ENCODE measurements at regions not wholly inside any gene's neighbourhood (a gene's known extent, or its start where the extent isn't known, plus 50 kb on each side); places are given as distances from the start of the nearest gene placed in this dataset.

DNA sequence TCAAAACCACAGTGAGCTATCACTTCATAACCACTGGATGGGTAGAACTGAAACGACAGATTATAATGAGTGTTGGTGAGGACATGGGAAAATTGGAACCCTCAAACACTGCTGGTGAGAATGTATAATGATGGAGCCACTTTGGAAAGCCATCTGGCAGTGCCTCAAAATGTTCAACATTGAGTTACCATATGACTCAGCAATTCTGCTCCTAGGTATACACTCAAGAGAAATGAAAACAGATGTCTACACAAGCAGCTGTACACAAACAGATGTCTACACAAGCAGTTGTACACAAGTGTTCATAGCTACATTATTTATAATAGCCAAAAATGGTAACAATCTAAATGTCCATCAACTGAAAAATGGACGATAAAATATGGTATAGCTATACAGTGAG lies 143.9 kb downstream of the PDGFRA start:
- H3K4me3 ChIP-seq (replicated peaks in 1 of 2; ENCODE audit: low read depth in 2 of 2, low read length in 2 of 2), result no peak overlapping the region
- DNase-seq (ENCODE audit: low read depth in 2 of 2), result no peak
- no peak for TF ChIP-seq CTCF (IDR thresholded peaks at IDR 0.05; ENCODE audit: low read depth, low read length)

DNA sequence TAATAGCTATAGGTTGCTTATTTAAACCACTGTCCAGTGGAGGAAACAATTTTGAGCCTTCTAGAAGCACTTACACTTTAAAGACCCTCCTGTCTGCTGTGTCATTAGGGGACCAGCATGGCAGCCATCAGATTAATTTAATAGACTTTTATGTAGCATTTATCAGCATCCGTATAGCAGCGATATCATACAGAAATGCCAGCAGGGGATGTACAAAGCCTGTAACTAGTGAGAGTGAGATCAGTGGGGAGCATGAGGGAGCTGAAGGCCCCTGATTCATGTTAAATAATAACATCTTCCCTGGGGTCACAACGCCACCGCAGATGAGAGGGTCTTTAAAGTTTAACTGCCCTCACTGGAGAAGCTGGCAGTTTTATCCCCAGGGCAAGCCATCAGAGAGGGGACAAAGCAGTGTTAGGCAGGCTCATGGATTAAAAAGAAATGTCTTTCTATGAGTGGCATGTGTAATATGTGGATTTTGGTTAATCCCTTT lies 144.7 kb downstream of the PDGFRA start:
- DNase-seq (ENCODE audit: low read depth in 2 of 2), result no peak
- no peak for TF ChIP-seq CTCF (IDR thresholded peaks at IDR 0.05; ENCODE audit: low read depth, low read length)
- H3K4me3 ChIP-seq (replicated peaks in 1 of 2; ENCODE audit: low read depth in 2 of 2, low read length in 2 of 2), result no peak overlapping the region

GRCh38 chr4:54378461-54378860 lies 149.4 kb downstream of the PDGFRA start:
- no peak overlapping the region for H3K4me3 ChIP-seq (replicated peaks in 1 of 2; ENCODE audit: low read depth in 2 of 2, low read length in 2 of 2)
- TF ChIP-seq CTCF (IDR thresholded peaks at IDR 0.05; ENCODE audit: low read depth, low read length), result no peak
- peak in 1 of 2 donors; percentile 57 for DNase-seq (ENCODE audit: low read depth in 2 of 2)

DNA sequence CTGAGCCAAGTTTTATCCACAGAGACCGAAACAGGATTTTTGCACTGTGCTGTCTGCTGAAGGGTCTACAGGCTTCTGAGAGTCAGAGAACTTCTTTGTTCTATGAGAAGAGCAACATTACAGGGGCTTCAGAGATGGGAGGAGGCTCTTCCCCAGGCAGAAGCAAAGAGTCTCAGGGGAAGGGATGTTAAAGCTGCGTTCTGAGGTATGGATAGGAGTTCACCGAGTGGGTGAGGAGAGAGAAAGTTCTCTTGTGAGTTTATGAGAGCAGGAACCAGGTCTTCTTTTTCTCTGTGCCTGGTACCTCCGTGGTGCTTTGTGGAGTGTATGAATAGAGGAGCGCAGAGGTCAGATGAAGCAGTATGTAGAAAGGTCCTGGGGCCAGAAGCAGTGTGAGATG lies 155.1 kb downstream of the PDGFRA start:
- no peak for TF ChIP-seq CTCF (IDR thresholded peaks at IDR 0.05; ENCODE audit: low read depth, low read length)
- H3K4me3 ChIP-seq (replicated peaks in 1 of 2; ENCODE audit: low read depth in 2 of 2, low read length in 2 of 2), result no peak overlapping the region
- DNase-seq (ENCODE audit: low read depth in 2 of 2), result no peak

DNA sequence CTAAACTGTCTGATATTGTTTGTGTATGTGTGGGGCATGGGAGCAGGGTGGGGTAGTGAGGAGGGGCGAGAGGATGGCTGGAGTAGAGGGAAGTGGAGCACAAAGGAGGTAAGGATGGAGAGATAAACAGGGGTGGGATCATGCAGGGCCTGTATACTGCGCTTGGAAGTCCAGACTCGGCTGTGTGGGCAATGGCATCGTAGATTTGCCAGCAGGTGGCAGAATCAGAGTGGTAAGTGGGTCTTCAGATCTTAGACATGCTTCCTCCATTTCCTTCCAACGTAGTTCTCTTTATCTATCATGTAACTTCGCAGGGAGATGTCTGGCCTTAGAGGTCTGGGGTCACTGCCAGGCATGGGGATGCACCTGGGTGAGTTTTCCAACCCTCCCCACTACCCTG lies 155.5 kb downstream of the PDGFRA start:
- peak; percentile 60 for TF ChIP-seq CTCF (IDR thresholded peaks at IDR 0.05; ENCODE audit: low read depth, low read length)
- no peak overlapping the region for H3K4me3 ChIP-seq (replicated peaks in 1 of 2; ENCODE audit: low read depth in 2 of 2, low read length in 2 of 2)
- DNase-seq (ENCODE audit: low read depth in 2 of 2), result peak; percentile 45 to 60

DNA sequence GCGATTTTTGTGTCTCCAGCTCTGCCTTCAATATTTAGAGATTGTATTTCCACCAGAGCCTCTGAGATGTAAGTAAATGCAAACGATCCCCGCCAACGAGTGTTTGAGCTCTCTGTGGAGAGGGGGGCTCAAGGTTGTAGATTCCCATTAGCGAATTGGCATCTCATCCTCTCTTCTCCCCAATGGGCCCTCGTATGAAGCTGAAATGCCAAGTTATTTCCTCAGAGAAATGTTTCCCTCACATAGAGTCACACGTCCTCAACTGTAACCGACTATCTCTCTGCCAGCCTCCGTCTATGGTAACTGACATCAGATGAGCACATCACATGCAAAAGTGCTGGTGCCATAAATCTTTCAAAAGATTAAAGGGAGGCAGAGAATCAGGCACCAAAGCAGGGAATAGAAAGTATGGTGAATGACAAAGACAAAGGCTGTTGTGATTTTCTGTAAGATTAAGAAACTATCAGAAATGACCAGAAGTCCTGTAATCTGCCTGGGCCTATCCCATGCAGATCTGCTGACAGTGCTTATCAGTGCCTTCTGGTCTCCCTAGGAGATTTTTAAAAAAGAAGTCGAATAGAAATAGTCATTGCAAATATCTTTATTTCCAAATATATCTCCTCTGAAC lies 157.1 kb downstream of the PDGFRA start:
- H3K4me3 ChIP-seq (replicated peaks in 1 of 2; ENCODE audit: low read depth in 2 of 2, low read length in 2 of 2), result no peak overlapping the region
- no peak for DNase-seq (ENCODE audit: low read depth in 2 of 2)
- TF ChIP-seq CTCF (IDR thresholded peaks at IDR 0.05; ENCODE audit: low read depth, low read length), result no peak

GRCh38 chr4:54386693-54387092 lies 157.6 kb downstream of the PDGFRA start:
- no peak overlapping the region for H3K4me3 ChIP-seq (replicated peaks in 1 of 2; ENCODE audit: low read depth in 2 of 2, low read length in 2 of 2)
- TF ChIP-seq CTCF (IDR thresholded peaks at IDR 0.05; ENCODE audit: low read depth, low read length), result no peak
- no peak for DNase-seq (ENCODE audit: low read depth in 2 of 2)
